Peyer's patch (tissue), 4 donors: ENCODE measurements at regions not wholly inside any gene's neighbourhood (a gene's known extent, or its start where the extent isn't known, plus 50 kb on each side); places are given as distances from the start of the nearest gene placed in this dataset.
A peak's percentile ranks its signal among the peaks of the same experiment; 100 is the strongest.

ENCODE experiments used
- DNase-seq, 3 donors: peaks; one replicate each; pipeline ENCODE4 v3.0.0-alpha.2; 2017 to 2019
- H3K27ac ChIP-seq, 4 donors: fragments of 200-600 bp; sonication (generic); one replicate each; pipeline ENCODE4 v1.5.1; 2016 to 2019
- H3K27me3 ChIP-seq, 2 donors: fragments of 200-600 bp; sonication (generic); one replicate each; pipeline ENCODE4 v1.5.1; 2019
- H3K36me3 ChIP-seq, 3 donors: fragments of 200-600 bp; sonication (generic); one replicate each; pipeline ENCODE4 v1.5.1; 2016 to 2019
- H3K4me1 ChIP-seq, 4 donors: fragments of 200-600 bp; sonication (generic); one replicate each; pipeline ENCODE4 v1.5.1; 2016 to 2019
- H3K4me3 ChIP-seq, 4 donors: fragments of 200-600 bp; sonication (generic); 1 replicate in 3 of 4; 2 replicates in 1 of 4; pipeline ENCODE4 v1.5.1; 2016 to 2019; ENCODE audit warnings: mild to moderate bottlenecking in 1 of 4
- H3K9me3 ChIP-seq, 4 donors: fragments of 200-600 bp; sonication (generic); one replicate each; pipeline ENCODE4 v1.5.1; 2016 to 2019; ENCODE audit warnings: mild to moderate bottlenecking in 1 of 4
- CTCF ChIP-seq, 6 experiments: fragments of 450-650 bp in 4 of 6; fragments of 200-600 bp in 2 of 6; sonication (generic) in 1 of 6; IDR thresholded peaks; one replicate each; pipeline ENCODE4 v1.5.1; 2017 to 2019; ENCODE audit warnings: antibody characterized with exemption in 6 of 6, mild to moderate bottlenecking in 3 of 6, moderate library complexity in 1 of 6
- POLR2A ChIP-seq, 2 donors: fragments of 450-650 bp; IDR thresholded peaks; one replicate each; pipeline ENCODE4 v1.5.1; 2017; ENCODE audit warnings: antibody characterized with exemption in 2 of 2, mild to moderate bottlenecking in 2 of 2, moderate library complexity in 2 of 2

DNA sequence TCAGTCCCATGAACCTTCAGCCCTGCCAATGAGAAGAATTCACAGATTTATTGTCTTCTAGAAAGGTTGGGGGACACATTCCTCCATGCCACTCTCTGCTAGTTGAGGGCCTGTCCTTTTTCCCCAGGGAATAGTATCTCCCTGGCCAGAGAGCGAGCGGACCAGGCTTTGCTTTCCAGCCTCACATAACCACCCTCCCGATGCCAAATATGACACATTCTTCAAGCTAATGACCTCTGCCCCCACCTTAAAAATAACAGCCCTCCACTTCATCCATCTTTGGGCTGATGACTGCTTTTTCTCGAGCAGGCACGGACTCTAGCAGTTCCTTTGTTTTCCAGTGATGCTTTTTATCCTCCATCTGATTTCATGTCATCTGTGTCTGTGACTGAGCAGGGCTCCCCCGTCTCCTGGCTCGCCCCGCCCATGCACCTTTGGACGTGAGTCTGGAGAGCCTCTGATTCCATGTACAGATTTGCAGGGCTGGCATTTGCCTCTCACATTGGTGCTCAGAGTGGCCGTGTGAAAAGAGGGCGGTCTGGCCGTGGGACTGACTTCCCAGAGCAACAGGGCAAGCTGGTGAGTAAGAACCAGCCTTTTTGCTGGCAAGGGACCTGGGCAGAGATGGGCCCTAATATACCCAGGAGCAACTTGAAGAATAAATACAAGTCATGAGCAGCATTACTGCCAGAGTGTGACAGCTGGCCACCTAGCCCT, 279.8 kb downstream of the BCOR start:
- Histone ChIP-seq H3K27ac (no peak overlapping the region), H3K27me3 (no peaks in the 10 kb centered on the region), H3K4me3 (no peak overlapping the region), H3K4me1 (no peaks in the 10 kb centered on the region), H3K36me3 (no peaks in the 10 kb centered on the region), H3K9me3 (no peaks in the 10 kb centered on the region)
- TF ChIP-seq POLR2A (IDR thresholded peaks at IDR 0.05): no peak
- no peak for TF ChIP-seq CTCF (IDR thresholded peaks at IDR 0.05)
- DNase-seq: peak in 1 of 3 donors; percentile 56

- H3K27me3 ChIP-seq: no peaks in the 10 kb centered on the region
- no peak overlapping the region for H3K27ac ChIP-seq
- peaks cover 0 to 6% (median 0%) of the 10 kb centered on the region in 4 donors for H3K9me3 ChIP-seq
- TF ChIP-seq CTCF (IDR thresholded peaks at IDR 0.05) (no peak), POLR2A (IDR thresholded peaks at IDR 0.05) (no peak)
- no peak for DNase-seq
- H3K36me3 ChIP-seq: no peaks in the 10 kb centered on the region
- no peaks in the 10 kb centered on the region for H3K4me1 ChIP-seq
- no peak overlapping the region for H3K4me3 ChIP-seq
Observed at GRCh38 chrX:39818750-39819149, 279.0 kb downstream of the BCOR start.

GRCh38 chrX:39819921-39820849, 277.6 kb downstream of the BCOR start:
- no peak overlapping the region for H3K27ac ChIP-seq
- peaks cover 0 to 6% (median 0%) of the 10 kb centered on the region in 4 donors for H3K9me3 ChIP-seq
- H3K4me3 ChIP-seq: peak overlapping the region in 1 of 4 donors; percentile 46
- H3K4me1 ChIP-seq: no peaks in the 10 kb centered on the region
- H3K27me3 ChIP-seq: no peaks in the 10 kb centered on the region
- TF ChIP-seq CTCF (IDR thresholded peaks at IDR 0.05) (no peak), POLR2A (IDR thresholded peaks at IDR 0.05) (no peak)
- DNase-seq: no peak
- no peaks in the 10 kb centered on the region for H3K36me3 ChIP-seq

DNA sequence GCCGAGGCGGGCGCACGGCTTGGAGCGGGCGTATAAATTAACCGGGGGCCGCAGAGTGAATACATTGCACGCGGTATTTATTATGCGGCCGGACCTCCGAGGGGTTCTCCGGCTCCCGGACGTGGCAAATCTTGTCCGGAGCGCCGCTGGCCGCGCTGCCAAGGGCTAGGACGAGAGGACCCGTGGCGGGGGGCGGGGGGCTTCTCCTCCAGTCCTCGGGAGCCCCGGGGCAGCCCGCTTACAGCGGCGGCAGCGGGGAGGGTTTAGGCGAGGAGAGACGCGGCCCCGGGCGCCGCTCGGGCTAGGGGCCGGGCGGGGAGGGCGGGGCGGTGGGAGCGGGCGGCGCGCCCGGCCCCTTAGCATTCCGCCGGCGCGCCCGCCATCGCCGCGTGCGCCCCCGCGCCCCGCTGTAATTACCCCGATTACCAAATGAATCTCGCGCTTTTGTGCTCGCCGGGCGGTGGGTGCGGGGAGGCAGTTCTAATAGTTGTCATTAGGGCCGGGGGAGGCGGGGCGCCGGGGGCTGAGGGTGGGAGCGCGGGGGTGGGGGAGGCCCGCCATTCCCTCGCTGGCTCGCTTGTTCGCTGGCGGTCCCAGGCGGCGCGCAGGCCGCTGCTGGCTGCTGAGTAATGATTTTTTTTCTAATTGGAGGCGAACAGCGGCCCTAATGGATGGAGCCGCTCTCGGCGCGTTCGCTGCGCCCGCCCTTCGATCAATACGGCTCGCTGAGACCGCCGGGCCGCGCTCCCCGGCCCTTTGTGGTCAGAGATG, 276.6 kb downstream of the BCOR start:
- no peak for DNase-seq
- Histone ChIP-seq H3K27ac (peak overlapping the region in 2 of 4 donors; percentile 31 to 42), H3K9me3 (peaks cover 0 to 6% (median 0%) of the 10 kb centered on the region in 4 donors), H3K4me3 (peak overlapping the region; percentile 17 to 49 (median 44)), H3K36me3 (no peaks in the 10 kb centered on the region), H3K4me1 (no peaks in the 10 kb centered on the region), H3K27me3 (no peaks in the 10 kb centered on the region)
- TF ChIP-seq CTCF (IDR thresholded peaks at IDR 0.05) (no peak), POLR2A (IDR thresholded peaks at IDR 0.05) (no peak)

DNA sequence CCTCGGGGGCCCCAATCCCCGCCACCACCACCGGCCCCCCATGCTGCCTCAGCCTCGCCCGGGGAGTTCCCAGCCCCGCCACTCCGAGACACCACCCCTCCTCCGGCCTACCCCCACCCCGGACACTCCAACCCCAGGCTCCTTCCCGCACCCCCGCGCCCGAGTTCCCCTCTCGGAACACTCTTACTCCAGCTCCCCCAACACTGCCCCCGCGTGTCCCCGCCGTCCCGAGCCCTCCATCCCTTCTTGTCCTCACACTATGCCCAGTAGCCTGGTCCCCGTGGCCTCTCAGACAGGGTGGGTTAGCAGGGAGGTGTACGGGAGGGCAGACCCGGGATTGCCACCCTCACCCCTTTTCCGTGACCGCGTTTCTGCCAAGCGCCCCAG, 276.1 kb downstream of the BCOR start:
- TF ChIP-seq CTCF (IDR thresholded peaks at IDR 0.05) (no peak), POLR2A (IDR thresholded peaks at IDR 0.05) (no peak)
- DNase-seq: no peak
- H3K9me3 ChIP-seq: peaks cover 0 to 6% (median 0%) of the 10 kb centered on the region in 4 donors
- peak overlapping the region in 3 of 4 donors; percentile 41 to 49 (median 46) for H3K4me3 ChIP-seq
- H3K36me3 ChIP-seq: no peaks in the 10 kb centered on the region
- H3K27ac ChIP-seq: peak overlapping the region in 1 of 4 donors; percentile 31
- no peaks in the 10 kb centered on the region for H3K4me1 ChIP-seq
- H3K27me3 ChIP-seq: no peaks in the 10 kb centered on the region
